22Rv1 (cell line): ENCODE measurements at regions not wholly inside any gene's neighbourhood (a gene's known extent, or its start where the extent isn't known, plus 50 kb on each side); places are given as distances from the start of the nearest gene placed in this dataset.
"Not testable (repeated sequence)": the region's sequence is repeated elsewhere in the genome, so short reads cannot be mapped to it uniquely, and the experiment has no call there.

Experiments
- H3K27ac ChIP-seq: fragments of 450-650 bp; 2 replicates; pipeline ENCODE4 v1.5.1; 2017
- CTCF ChIP-seq: fragments of 450-650 bp; IDR thresholded peaks from 2 replicates; pipeline ENCODE4 v1.5.1; 2017; ENCODE audit warnings: mild to moderate bottlenecking
- ZFX ChIP-seq: fragments of 450-650 bp; IDR thresholded peaks from 2 replicates; pipeline ENCODE4 v1.6.1; 2017; ENCODE audit warnings: antibody characterized with exemption, borderline replicate concordance

GRCh38 chr3:3927965-3928364 is 128.7 kb downstream of the LRRN1 start:
- no peak overlapping the region for H3K27ac ChIP-seq
- no peak for TF ChIP-seq CTCF
- no peak for TF ChIP-seq ZFX

GRCh38 chr3:3941380-3941779 is 142.1 kb downstream of the LRRN1 start:
- H3K27ac ChIP-seq = not testable (repeated sequence)

GRCh38 chr3:3951071-3951470 is 151.8 kb downstream of the LRRN1 start:
- no peak overlapping the region for H3K27ac ChIP-seq
- TF ChIP-seq CTCF = no peak
- no peak for TF ChIP-seq ZFX

GRCh38 chr3:3951501-3951900 is 152.3 kb downstream of the LRRN1 start:
- H3K27ac ChIP-seq = no peak overlapping the region
- TF ChIP-seq CTCF (no peak), ZFX (no peak)

- not testable (repeated sequence) for H3K27ac ChIP-seq
These were observed 163.6 kb downstream of the LRRN1 start for GRCh38 chr3:3962867-3963266.

- no peak overlapping the region for H3K27ac ChIP-seq
- TF ChIP-seq ZFX = no peak
- no peak for TF ChIP-seq CTCF
These were observed 184.8 kb downstream of the LRRN1 start for GRCh38 chr3:3984053-3984452.

GRCh38 chr3:3991598-3991997 is 192.4 kb downstream of the LRRN1 start:
- TF ChIP-seq ZFX (no peak), CTCF (no peak)
- no peak overlapping the region for H3K27ac ChIP-seq

- TF ChIP-seq ZFX = no peak
- TF ChIP-seq CTCF = no peak
- H3K27ac ChIP-seq = no peak overlapping the region
These were observed 193.2 kb downstream of the LRRN1 start for GRCh38 chr3:3992312-3992874.
